ENCODE measurements at regions not wholly inside any gene's neighbourhood (a gene's known extent, or its start where the extent isn't known, plus 50 kb on each side); places are given as distances from the start of the nearest gene placed in this dataset.

DNA sequence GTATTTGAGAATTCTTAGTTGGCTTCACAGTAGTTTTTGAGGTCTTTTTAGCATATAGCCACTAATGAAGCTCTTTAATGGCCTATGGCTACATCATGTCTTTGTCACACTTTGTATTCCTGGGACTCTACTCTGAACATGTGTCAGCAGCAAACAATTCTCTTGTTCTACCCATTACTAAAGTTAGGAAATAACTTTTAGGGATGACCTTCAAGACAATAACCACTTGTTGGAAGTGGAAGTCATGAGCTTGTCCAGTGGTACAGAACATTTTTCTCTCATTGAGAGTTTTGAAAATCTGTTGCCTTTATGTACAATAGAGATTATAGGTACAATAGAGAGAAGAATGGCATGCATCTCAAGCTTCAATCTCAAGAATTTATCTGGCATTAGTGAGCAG lies 571.6 kb upstream of the JAG1 start:
- no peaks in the 10 kb centered on the region for H3K27me3 ChIP-seq (ENCODE audit: control insufficient read depth, insufficient read depth, low read length)
- H3K4me3 ChIP-seq (ENCODE audit: low read depth, low read length), result no peak overlapping the region
- peaks cover 8% of the 10 kb centered on the region for H3K4me1 ChIP-seq (ENCODE audit: control insufficient read depth, insufficient read depth, low read length)
- no peak overlapping the region for H3K9ac ChIP-seq (ENCODE audit: low read depth, low read length)
- no peaks in the 10 kb centered on the region for H3K9me3 ChIP-seq (ENCODE audit: control insufficient read depth, insufficient read depth, low read length)
- H3K36me3 ChIP-seq (ENCODE audit: control insufficient read depth, insufficient read depth, low read length), result no peaks in the 10 kb centered on the region

- Histone ChIP-seq H3K9me3 (ENCODE audit: control insufficient read depth, insufficient read depth, low read length) (no peaks in the 10 kb centered on the region), H3K36me3 (ENCODE audit: control insufficient read depth, insufficient read depth, low read length) (no peaks in the 10 kb centered on the region), H3K27me3 (ENCODE audit: control insufficient read depth, insufficient read depth, low read length) (no peaks in the 10 kb centered on the region), H3K4me3 (ENCODE audit: low read depth, low read length) (no peak overlapping the region), H3K4me1 (ENCODE audit: control insufficient read depth, insufficient read depth, low read length) (peaks cover 8% of the 10 kb centered on the region), H3K9ac (ENCODE audit: low read depth, low read length) (no peak overlapping the region)
Measured at GRCh38 chr20:11246251-11246775, 572.5 kb upstream of the JAG1 start.

GRCh38 chr20:11247046-11248010 lies 573.5 kb upstream of the JAG1 start:
- H3K9me3 ChIP-seq (ENCODE audit: control insufficient read depth, insufficient read depth, low read length), result no peaks in the 10 kb centered on the region
- H3K4me1 ChIP-seq (ENCODE audit: control insufficient read depth, insufficient read depth, low read length), result peaks cover 8% of the 10 kb centered on the region
- H3K4me3 ChIP-seq (ENCODE audit: low read depth, low read length), result no peak overlapping the region
- H3K9ac ChIP-seq (ENCODE audit: low read depth, low read length), result no peak overlapping the region
- no peaks in the 10 kb centered on the region for H3K36me3 ChIP-seq (ENCODE audit: control insufficient read depth, insufficient read depth, low read length)
- no peaks in the 10 kb centered on the region for H3K27me3 ChIP-seq (ENCODE audit: control insufficient read depth, insufficient read depth, low read length)

GRCh38 chr20:11248011-11248409 lies 574.2 kb upstream of the JAG1 start:
- Histone ChIP-seq H3K4me1 (ENCODE audit: control insufficient read depth, insufficient read depth, low read length) (peaks cover 8% of the 10 kb centered on the region), H3K9me3 (ENCODE audit: control insufficient read depth, insufficient read depth, low read length) (no peaks in the 10 kb centered on the region), H3K9ac (ENCODE audit: low read depth, low read length) (no peak overlapping the region), H3K36me3 (ENCODE audit: control insufficient read depth, insufficient read depth, low read length) (no peaks in the 10 kb centered on the region), H3K4me3 (ENCODE audit: low read depth, low read length) (no peak overlapping the region), H3K27me3 (ENCODE audit: control insufficient read depth, insufficient read depth, low read length) (no peaks in the 10 kb centered on the region)

DNA sequence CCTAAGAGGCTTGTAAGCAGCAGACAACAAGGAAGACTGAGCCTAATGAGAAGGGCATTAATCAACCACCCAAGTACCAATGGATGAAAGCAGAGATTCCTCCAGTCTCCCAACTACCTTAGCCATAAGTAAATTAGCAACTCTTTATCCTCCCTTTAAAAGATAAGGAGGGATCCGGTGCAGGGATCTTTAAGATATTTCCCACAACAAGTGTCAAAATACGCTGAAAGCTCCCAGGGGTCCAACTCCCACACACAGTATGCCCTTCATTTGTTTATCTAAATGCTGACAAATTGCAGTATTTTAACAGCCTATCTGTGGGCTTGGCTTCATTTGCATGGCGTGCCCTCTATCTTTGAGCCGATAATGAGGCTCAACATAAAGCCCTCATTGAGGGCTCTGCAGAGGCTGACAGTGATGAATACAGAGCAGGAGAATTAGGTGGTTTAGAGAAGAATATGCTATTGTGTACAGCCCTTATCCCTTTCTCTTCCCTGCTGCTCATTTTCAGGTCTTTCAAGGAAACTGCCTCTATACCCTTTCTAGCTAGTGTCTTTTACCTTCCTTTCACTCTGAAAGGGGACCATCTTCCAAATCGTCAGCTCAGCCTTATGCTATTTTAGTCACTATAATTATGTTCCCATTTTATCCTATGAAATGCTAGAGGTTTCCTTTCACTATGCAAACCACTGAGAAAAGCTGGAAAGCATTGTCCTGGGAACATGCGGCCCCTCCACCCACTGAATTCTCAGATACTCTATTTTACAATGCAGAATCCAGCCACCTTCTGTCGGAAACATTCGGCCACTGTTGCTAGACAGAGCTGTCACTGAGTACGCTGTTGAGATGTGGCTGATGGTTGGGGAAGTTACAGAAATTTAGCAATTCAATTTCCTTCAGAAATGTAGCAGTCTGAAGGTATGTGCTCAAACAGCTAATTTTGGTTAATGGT lies 575.2 kb upstream of the JAG1 start:
- peaks cover 8% of the 10 kb centered on the region for H3K4me1 ChIP-seq (ENCODE audit: control insufficient read depth, insufficient read depth, low read length)
- no peak overlapping the region for H3K4me3 ChIP-seq (ENCODE audit: low read depth, low read length)
- no peak overlapping the region for H3K9ac ChIP-seq (ENCODE audit: low read depth, low read length)
- H3K27me3 ChIP-seq (ENCODE audit: control insufficient read depth, insufficient read depth, low read length), result no peaks in the 10 kb centered on the region
- H3K9me3 ChIP-seq (ENCODE audit: control insufficient read depth, insufficient read depth, low read length), result no peaks in the 10 kb centered on the region
- no peaks in the 10 kb centered on the region for H3K36me3 ChIP-seq (ENCODE audit: control insufficient read depth, insufficient read depth, low read length)

DNA sequence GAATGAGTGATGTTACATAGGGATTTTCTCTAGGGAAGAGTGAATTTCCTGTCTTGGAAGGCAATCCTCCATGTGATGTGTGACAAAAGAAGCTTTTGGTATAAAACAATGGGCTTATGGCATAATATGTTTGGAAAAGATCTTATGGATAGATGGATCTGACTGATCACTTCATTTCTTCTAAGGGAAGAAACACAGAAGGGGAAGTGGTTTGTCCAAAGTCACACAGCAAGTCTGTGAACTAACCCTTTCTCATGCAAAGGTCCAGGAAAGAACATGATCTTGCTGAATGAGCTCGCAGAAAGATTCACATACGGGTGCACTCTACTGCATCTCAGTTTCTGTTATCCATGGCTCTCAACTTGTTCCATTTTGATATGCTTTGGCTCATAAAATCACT lies 575.9 kb upstream of the JAG1 start:
- Histone ChIP-seq H3K36me3 (ENCODE audit: control insufficient read depth, insufficient read depth, low read length) (no peaks in the 10 kb centered on the region), H3K9ac (ENCODE audit: low read depth, low read length) (no peak overlapping the region), H3K9me3 (ENCODE audit: control insufficient read depth, insufficient read depth, low read length) (peaks cover 3% of the 10 kb centered on the region), H3K27me3 (ENCODE audit: control insufficient read depth, insufficient read depth, low read length) (no peaks in the 10 kb centered on the region), H3K4me3 (ENCODE audit: low read depth, low read length) (no peak overlapping the region), H3K4me1 (ENCODE audit: control insufficient read depth, insufficient read depth, low read length) (peaks cover 8% of the 10 kb centered on the region)

- no peaks in the 10 kb centered on the region for H3K27me3 ChIP-seq (ENCODE audit: control insufficient read depth, insufficient read depth, low read length)
- H3K9me3 ChIP-seq (ENCODE audit: control insufficient read depth, insufficient read depth, low read length), result peaks cover 3% of the 10 kb centered on the region
- H3K4me3 ChIP-seq (ENCODE audit: low read depth, low read length), result no peak overlapping the region
- H3K4me1 ChIP-seq (ENCODE audit: control insufficient read depth, insufficient read depth, low read length), result peaks cover 8% of the 10 kb centered on the region
- H3K9ac ChIP-seq (ENCODE audit: low read depth, low read length), result no peak overlapping the region
- H3K36me3 ChIP-seq (ENCODE audit: control insufficient read depth, insufficient read depth, low read length), result no peaks in the 10 kb centered on the region
Measured at GRCh38 chr20:11252447-11252846, 578.6 kb upstream of the JAG1 start.

DNA sequence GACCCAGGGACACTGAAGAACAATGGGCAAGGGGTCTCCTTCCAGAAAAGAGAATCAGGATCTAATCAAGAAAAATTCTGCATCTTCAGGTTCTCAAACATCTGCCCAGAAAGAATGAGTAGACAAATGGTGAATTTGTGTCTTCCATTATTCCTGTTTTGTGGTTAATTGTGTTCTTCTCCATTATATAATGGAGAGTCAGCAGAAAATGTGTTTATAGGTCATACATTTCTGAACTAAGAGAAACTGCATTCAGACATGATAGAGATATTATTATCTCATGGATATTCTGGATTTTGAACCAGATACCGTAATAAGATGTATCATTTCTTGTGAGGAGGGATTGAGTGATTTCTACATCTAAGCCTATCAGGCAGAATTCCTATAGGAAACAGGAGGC lies 581.7 kb upstream of the JAG1 start:
- H3K9ac ChIP-seq (ENCODE audit: low read depth, low read length), result no peak overlapping the region
- no peak overlapping the region for H3K4me3 ChIP-seq (ENCODE audit: low read depth, low read length)
- no peaks in the 10 kb centered on the region for H3K4me1 ChIP-seq (ENCODE audit: control insufficient read depth, insufficient read depth, low read length)
- no peaks in the 10 kb centered on the region for H3K36me3 ChIP-seq (ENCODE audit: control insufficient read depth, insufficient read depth, low read length)
- no peaks in the 10 kb centered on the region for H3K27me3 ChIP-seq (ENCODE audit: control insufficient read depth, insufficient read depth, low read length)
- peaks cover 3% of the 10 kb centered on the region for H3K9me3 ChIP-seq (ENCODE audit: control insufficient read depth, insufficient read depth, low read length)

GRCh38 chr20:11255860-11256259 lies 582.1 kb upstream of the JAG1 start:
- Histone ChIP-seq H3K9ac (ENCODE audit: low read depth, low read length) (no peak overlapping the region), H3K4me1 (ENCODE audit: control insufficient read depth, insufficient read depth, low read length) (no peaks in the 10 kb centered on the region), H3K36me3 (ENCODE audit: control insufficient read depth, insufficient read depth, low read length) (no peaks in the 10 kb centered on the region), H3K4me3 (ENCODE audit: low read depth, low read length) (no peak overlapping the region), H3K27me3 (ENCODE audit: control insufficient read depth, insufficient read depth, low read length) (no peaks in the 10 kb centered on the region), H3K9me3 (ENCODE audit: control insufficient read depth, insufficient read depth, low read length) (peaks cover 3% of the 10 kb centered on the region)

DNA sequence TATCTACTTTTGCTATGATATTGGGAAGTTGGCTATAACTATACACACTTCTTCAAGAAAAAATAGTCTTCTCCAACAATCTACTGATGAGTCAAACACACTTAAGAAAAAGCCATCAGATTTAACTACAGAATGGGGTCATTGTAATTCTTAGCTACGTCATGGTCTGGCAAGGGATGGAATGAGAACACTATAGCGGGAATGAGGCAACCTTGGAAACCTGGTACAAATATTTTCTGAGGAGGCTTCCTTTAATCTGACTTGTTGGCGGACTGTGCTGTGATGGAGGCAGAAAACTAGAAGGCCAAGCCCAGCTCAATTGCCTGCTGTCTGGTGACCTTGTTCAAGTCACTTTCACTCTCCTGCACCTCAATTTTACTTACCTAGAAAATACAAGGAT lies 586.8 kb upstream of the JAG1 start:
- no peaks in the 10 kb centered on the region for H3K27me3 ChIP-seq (ENCODE audit: control insufficient read depth, insufficient read depth, low read length)
- no peak overlapping the region for H3K4me3 ChIP-seq (ENCODE audit: low read depth, low read length)
- H3K9me3 ChIP-seq (ENCODE audit: control insufficient read depth, insufficient read depth, low read length), result no peaks in the 10 kb centered on the region
- H3K9ac ChIP-seq (ENCODE audit: low read depth, low read length), result no peak overlapping the region
- H3K36me3 ChIP-seq (ENCODE audit: control insufficient read depth, insufficient read depth, low read length), result no peaks in the 10 kb centered on the region
- no peaks in the 10 kb centered on the region for H3K4me1 ChIP-seq (ENCODE audit: control insufficient read depth, insufficient read depth, low read length)

DNA sequence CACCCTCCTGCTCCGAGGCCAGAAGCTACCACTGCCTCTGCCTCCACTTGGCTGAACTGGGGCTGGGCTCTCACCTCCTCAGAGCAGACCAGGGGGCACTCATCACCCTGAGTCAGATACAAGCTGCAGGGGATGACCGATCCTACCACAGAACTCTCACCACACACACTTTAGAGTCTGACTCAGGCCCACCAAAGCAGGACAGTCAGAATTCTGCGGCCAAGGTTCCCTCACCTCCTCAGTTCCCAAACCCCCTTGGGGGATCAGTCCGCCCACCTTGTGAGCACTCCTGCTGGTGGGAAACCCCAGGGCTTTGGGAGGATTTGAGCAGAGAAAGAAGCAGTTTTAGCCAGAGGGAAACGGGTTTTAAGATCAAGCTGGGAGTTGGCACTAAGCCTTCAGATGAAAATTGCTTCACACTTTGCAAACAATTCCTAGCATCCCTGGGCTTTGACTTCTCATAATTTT lies 587.8 kb upstream of the JAG1 start:
- no peak overlapping the region for H3K9ac ChIP-seq (ENCODE audit: low read depth, low read length)
- H3K9me3 ChIP-seq (ENCODE audit: control insufficient read depth, insufficient read depth, low read length), result no peaks in the 10 kb centered on the region
- no peaks in the 10 kb centered on the region for H3K36me3 ChIP-seq (ENCODE audit: control insufficient read depth, insufficient read depth, low read length)
- peaks cover under 1% of the 10 kb centered on the region for H3K4me1 ChIP-seq (ENCODE audit: control insufficient read depth, insufficient read depth, low read length)
- H3K27me3 ChIP-seq (ENCODE audit: control insufficient read depth, insufficient read depth, low read length), result no peaks in the 10 kb centered on the region
- no peak overlapping the region for H3K4me3 ChIP-seq (ENCODE audit: low read depth, low read length)
